AG10803 (cell line): ENCODE measurements at regions not wholly inside any gene's neighbourhood (a gene's known extent, or its start where the extent isn't known, plus 50 kb on each side); places are given as distances from the start of the nearest gene placed in this dataset.
A peak's percentile ranks its signal among the peaks of the same experiment; 100 is the strongest.

ENCODE experiments used
- DNase-seq: peaks from one replicate; pipeline ENCODE4 v3.0.0; 2010; ENCODE audit warnings: low read depth
- H3K4me3 ChIP-seq: 2 replicates; pipeline ENCODE4 v1.5.1; 2011; ENCODE audit warnings: mild to moderate bottlenecking, low read length, control low read depth
- CTCF ChIP-seq: conservative IDR thresholded peaks from 2 replicates; pipeline ENCODE4 v1.5.1; 2011; ENCODE audit warnings: mild to moderate bottlenecking, low read length, control low read depth, inconsistent platforms

- no peak for DNase-seq
- TF ChIP-seq CTCF: no peak
- H3K4me3 ChIP-seq: no peak overlapping the region
Measured at GRCh38 chr4:122555216-122555615, 65.7 kb downstream of the IL21 start.

DNA sequence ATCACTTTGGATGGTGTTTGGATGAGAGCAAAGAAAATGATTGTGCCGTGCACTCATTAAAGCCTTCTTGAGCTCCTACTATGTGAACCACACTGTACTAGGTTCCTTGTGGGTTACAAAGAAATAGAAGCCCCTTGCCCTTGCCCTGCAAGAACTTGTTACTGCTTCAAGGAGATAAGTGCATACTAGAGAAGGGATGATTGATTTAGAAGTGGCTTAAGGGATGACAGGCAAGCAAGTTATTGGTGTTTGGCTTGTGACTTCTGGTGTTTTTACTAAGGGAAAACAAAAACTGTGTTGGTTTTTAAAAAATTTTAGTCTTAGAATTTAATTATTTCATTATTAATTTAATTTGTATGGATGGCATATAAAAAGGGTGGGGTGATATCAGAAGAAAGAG is 67.4 kb downstream of the IL21 start:
- no peak overlapping the region for H3K4me3 ChIP-seq
- DNase-seq: no peak
- TF ChIP-seq CTCF: no peak

DNA sequence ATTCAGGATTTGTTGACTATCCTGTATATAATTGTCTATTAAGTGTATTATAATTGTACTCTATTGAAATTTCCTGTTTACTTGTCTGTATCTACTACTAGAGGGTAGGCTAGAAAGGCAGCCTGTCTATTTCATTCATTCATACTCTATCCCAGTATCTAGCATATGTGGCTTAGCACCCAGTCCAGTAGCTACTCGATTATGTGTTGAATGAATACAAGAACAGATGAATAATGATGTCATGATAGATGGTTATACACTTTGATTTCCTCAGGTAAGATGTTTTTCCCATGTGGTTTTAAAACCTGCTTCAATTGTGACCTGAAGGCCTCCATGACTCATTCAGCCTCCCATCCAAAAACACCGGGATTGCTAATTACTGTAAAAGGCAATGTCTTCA is 68.0 kb downstream of the IL21 start:
- no peak for TF ChIP-seq CTCF
- no peak for DNase-seq
- H3K4me3 ChIP-seq: no peak overlapping the region

DNA sequence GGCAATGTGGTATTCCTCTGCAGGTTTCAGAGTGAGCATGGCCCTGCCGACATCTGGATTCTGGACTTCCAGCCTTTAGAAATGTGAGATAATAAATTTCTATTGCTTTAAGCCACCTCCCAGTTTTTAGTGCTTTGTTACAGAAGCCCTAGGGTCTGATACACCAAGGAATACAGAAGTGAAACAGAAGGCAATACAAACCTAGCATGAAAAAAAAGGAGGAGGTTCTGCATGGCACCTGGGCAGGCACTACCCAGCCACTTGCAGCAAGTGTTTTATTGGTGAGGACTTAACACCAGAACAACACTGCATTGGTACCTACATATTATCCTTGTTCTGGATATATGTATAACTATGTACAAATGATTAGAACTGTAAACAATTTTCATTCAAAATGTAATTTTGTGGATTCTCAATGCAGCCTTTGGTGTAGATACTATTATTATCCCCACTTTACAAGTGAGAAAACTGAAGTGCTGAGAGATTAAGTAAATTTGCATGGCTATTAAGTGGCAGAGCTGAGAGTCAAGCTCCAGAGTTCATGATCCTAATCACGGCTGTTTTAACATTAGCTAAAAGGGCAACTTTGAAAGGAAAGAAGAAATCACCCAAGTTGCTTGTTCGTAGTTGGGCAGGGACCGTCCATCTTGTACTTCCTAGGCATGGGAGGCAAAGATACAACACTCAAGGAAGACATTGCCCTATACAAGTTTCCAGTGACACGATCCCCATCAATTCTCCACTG is 71.8 kb downstream of the IL21 start:
- H3K4me3 ChIP-seq: no peak overlapping the region
- DNase-seq: no peak

DNA sequence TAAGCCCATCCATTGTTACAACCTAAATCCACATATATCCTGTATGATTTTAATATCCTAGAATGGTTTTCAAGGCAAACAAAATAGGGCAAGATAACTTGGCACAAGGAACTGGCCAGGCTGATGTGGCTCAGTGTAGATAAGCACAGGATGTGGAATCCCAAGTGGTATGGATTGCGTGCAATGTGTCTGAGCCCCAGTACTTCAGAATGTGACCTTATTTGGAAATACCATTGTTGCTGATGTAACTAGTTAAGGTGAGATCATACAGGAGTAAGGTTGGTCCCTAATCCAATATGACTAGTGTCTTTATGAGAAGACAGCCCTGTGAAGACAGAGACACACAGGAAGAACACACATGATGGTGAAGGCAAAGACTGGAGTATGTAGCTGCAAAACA is 72.4 kb downstream of the IL21 start:
- no peak for DNase-seq
- TF ChIP-seq CTCF: no peak

More for the DNA sequence above, 71.8 kb downstream of the IL21 start:
- no peak for TF ChIP-seq CTCF

GRCh38 chr4:122542411-122543236 is 78.2 kb downstream of the IL21 start:
- peak; percentile 21 for DNase-seq
- no peak overlapping the region for H3K4me3 ChIP-seq
- TF ChIP-seq CTCF: no peak

More for the DNA sequence above, 72.4 kb downstream of the IL21 start:
- no peak overlapping the region for H3K4me3 ChIP-seq

GRCh38 chr4:122541996-122542395 is 78.9 kb downstream of the IL21 start:
- no peak for DNase-seq
- TF ChIP-seq CTCF: no peak
- no peak overlapping the region for H3K4me3 ChIP-seq
